Suprapubic skin (tissue), 4 donors: ENCODE measurements at regions not wholly inside any gene's neighbourhood (a gene's known extent, or its start where the extent isn't known, plus 50 kb on each side); places are given as distances from the start of the nearest gene placed in this dataset.

Experiments used
- DNase-seq, 2 donors: peaks; one replicate each; pipeline ENCODE4 v3.0.0-alpha.2; 2019; ENCODE audit warnings: low spot score in 2 of 2
- H3K27ac ChIP-seq: fragments of 200-600 bp; sonication (generic); one replicate; pipeline ENCODE4 v1.5.1; 2019
- H3K27me3 ChIP-seq: fragments of 200-600 bp; sonication (generic); one replicate; pipeline ENCODE4 v1.5.1; 2019
- H3K36me3 ChIP-seq: fragments of 200-600 bp; sonication (generic); one replicate; pipeline ENCODE4 v1.5.1; 2019
- H3K4me1 ChIP-seq: fragments of 200-600 bp; sonication (generic); one replicate; pipeline ENCODE4 v1.5.1; 2019
- H3K4me3 ChIP-seq: fragments of 200-600 bp; sonication (generic); one replicate; pipeline ENCODE4 v1.5.1; 2019; ENCODE audit warnings: mild to moderate bottlenecking
- H3K9me3 ChIP-seq: fragments of 200-600 bp; sonication (generic); one replicate; pipeline ENCODE4 v1.5.1; 2019
- EP300 ChIP-seq: sonication (generic); formaldehyde crosslinking; IDR thresholded peaks from one replicate; pipeline ENCODE4 v1.6.1; 2017; ENCODE audit warnings: antibody characterized with exemption
- POLR2A ChIP-seq, 2 donors: fragments of 450-650 bp; IDR thresholded peaks; one replicate each; pipeline ENCODE4 v1.6.1; 2017; ENCODE audit warnings: antibody characterized with exemption in 2 of 2, mild to moderate bottlenecking in 2 of 2, moderate library complexity in 2 of 2
- POLR2AphosphoS5 ChIP-seq, 3 donors: sonication (generic); formaldehyde crosslinking; IDR thresholded peaks; one replicate each; pipeline ENCODE4 v1.6.1; 2017; ENCODE audit warnings: antibody characterized with exemption in 3 of 3
- WGBS: methylation state at CpG from one replicate; pipeline ENCODE4 v1.1.5; 2018; 5-methylcytosine and 5-hydroxymethylcytosine counted together
- TF ChIP-seq, protein P1 (sequence below), 2 donors: fragments of 200-600 bp in 1 of 2; fragments of 450-650 bp in 1 of 2; sonication (generic) in 1 of 2; IDR thresholded peaks; one replicate each; pipeline ENCODE4 v1.5.1; 2016 to 2019; ENCODE audit warnings: antibody characterized with exemption in 2 of 2, mild to moderate bottlenecking in 1 of 2, moderate library complexity in 1 of 2

- no peak for TF ChIP-seq POLR2AphosphoS5 (IDR thresholded peaks at IDR 0.05)
- H3K4me1 ChIP-seq, result no peaks in the 10 kb centered on the region
- no peak for DNase-seq
Measured at GRCh38 chr4:35867057-35867456, 377.3 kb downstream of the ARAP2 start.

DNA sequence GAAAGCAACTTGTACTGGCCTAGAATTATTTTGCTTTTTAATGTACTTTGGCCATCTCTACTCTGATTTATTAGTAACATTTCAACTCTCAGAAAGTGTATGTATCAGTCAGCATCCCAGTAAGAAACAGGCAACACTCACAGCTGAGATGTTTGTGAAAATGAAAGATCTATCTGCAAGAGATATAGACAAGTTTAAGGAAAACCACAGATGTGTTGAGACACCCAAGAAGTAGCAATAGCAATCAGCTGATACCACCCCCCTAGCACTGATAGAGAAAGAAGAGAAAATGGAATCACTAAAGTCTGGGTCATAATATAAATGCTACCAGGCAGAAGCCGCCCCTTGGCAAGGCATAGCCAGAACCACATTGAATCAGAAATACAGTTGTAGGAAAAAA, 372.0 kb downstream of the ARAP2 start:
- no peak overlapping the region for H3K27ac ChIP-seq
- TF ChIP-seq POLR2A (IDR thresholded peaks at IDR 0.05) (no peak), EP300 (no peak), POLR2AphosphoS5 (IDR thresholded peaks at IDR 0.05) (no peak)
- TF ChIP-seq, protein P1, sequence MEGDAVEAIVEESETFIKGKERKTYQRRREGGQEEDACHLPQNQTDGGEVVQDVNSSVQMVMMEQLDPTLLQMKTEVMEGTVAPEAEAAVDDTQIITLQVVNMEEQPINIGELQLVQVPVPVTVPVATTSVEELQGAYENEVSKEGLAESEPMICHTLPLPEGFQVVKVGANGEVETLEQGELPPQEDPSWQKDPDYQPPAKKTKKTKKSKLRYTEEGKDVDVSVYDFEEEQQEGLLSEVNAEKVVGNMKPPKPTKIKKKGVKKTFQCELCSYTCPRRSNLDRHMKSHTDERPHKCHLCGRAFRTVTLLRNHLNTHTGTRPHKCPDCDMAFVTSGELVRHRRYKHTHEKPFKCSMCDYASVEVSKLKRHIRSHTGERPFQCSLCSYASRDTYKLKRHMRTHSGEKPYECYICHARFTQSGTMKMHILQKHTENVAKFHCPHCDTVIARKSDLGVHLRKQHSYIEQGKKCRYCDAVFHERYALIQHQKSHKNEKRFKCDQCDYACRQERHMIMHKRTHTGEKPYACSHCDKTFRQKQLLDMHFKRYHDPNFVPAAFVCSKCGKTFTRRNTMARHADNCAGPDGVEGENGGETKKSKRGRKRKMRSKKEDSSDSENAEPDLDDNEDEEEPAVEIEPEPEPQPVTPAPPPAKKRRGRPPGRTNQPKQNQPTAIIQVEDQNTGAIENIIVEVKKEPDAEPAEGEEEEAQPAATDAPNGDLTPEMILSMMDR (IDR thresholded peaks at IDR 0.05), result no peak

More at GRCh38 chr4:35867057-35867456, 377.3 kb downstream of the ARAP2 start:
- H3K36me3 ChIP-seq, result no peaks in the 10 kb centered on the region
- H3K4me3 ChIP-seq, result no peak overlapping the region
- no peaks in the 10 kb centered on the region for H3K9me3 ChIP-seq
- no peak overlapping the region for H3K27ac ChIP-seq
- no peaks in the 10 kb centered on the region for H3K27me3 ChIP-seq

DNA sequence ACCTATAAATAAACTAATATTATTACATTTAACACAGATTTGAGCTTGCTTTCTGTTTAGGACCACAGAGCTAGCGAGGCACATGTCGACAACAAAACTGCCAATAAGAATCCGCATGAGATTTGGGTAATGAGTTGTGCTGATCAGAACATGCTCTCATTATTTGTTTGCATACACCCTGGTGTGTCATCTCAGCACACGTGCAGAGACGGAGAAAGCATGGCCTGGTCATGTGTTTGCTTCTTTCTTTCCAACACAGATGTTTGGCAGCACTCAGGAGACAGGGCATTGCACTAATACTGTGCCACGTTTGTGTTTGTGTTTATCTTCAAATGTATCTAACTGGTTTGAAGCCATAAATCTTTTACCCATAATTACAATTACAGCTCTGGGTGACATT, 364.8 kb downstream of the ARAP2 start:
- H3K4me3 ChIP-seq, result no peak overlapping the region
- no peaks in the 10 kb centered on the region for H3K36me3 ChIP-seq
- H3K9me3 ChIP-seq, result no peaks in the 10 kb centered on the region
- TF ChIP-seq, protein P1 (IDR thresholded peaks at IDR 0.05), result no peak
- TF ChIP-seq POLR2AphosphoS5 (IDR thresholded peaks at IDR 0.05) (no peak), POLR2A (IDR thresholded peaks at IDR 0.05) (no peak), EP300 (no peak)
- no peak for DNase-seq
- H3K27me3 ChIP-seq, result no peaks in the 10 kb centered on the region
- 29% methylated on average over 6 of the region's 6 CpGs for WGBS
- H3K4me1 ChIP-seq, result no peaks in the 10 kb centered on the region
- H3K27ac ChIP-seq, result no peak overlapping the region

More for the DNA sequence above, 372.0 kb downstream of the ARAP2 start:
- WGBS, result 95% methylated on average over 1 of the region's 1 CpG
- no peaks in the 10 kb centered on the region for H3K9me3 ChIP-seq
- no peaks in the 10 kb centered on the region for H3K27me3 ChIP-seq
- no peak for DNase-seq
- H3K36me3 ChIP-seq, result no peaks in the 10 kb centered on the region
- H3K4me3 ChIP-seq, result no peak overlapping the region
- H3K4me1 ChIP-seq, result no peaks in the 10 kb centered on the region

- Histone ChIP-seq H3K4me1 (no peaks in the 10 kb centered on the region), H3K4me3 (no peak overlapping the region), H3K27me3 (no peaks in the 10 kb centered on the region), H3K36me3 (no peaks in the 10 kb centered on the region), H3K9me3 (no peaks in the 10 kb centered on the region), H3K27ac (no peak overlapping the region)
- DNase-seq, result no peak
- TF ChIP-seq EP300 (no peak), POLR2AphosphoS5 (IDR thresholded peaks at IDR 0.05) (no peak), POLR2A (IDR thresholded peaks at IDR 0.05) (no peak)
- TF ChIP-seq, protein P1 (IDR thresholded peaks at IDR 0.05), result no peak
- WGBS, result 34% methylated on average over 1 of the region's 1 CpG
Measured at GRCh38 chr4:35883108-35883507, 361.2 kb downstream of the ARAP2 start.

- Histone ChIP-seq H3K27ac (no peak overlapping the region), H3K4me3 (no peak overlapping the region), H3K4me1 (no peaks in the 10 kb centered on the region), H3K9me3 (no peaks in the 10 kb centered on the region), H3K27me3 (no peaks in the 10 kb centered on the region), H3K36me3 (no peaks in the 10 kb centered on the region)
- 69% methylated on average over 3 of the region's 3 CpGs for WGBS
- DNase-seq, result no peak
- TF ChIP-seq EP300 (no peak), POLR2A (IDR thresholded peaks at IDR 0.05) (no peak), POLR2AphosphoS5 (IDR thresholded peaks at IDR 0.05) (no peak)
- TF ChIP-seq, protein P1 (IDR thresholded peaks at IDR 0.05), result no peak
Measured at GRCh38 chr4:35884714-35885480, 359.4 kb downstream of the ARAP2 start.
